ENCODE measurements at regions not wholly inside any gene's neighbourhood (a gene's known extent, or its start where the extent isn't known, plus 50 kb on each side); places are given as distances from the start of the nearest gene placed in this dataset.

GRCh38 chr17:72433797-72434196 lies 313.0 kb downstream of the SOX9 start:
- Histone ChIP-seq H3K4me1 (ENCODE audit: insufficient read depth) (no peaks in the 10 kb centered on the region), H3K36me3 (ENCODE audit: insufficient read depth) (no peaks in the 10 kb centered on the region), H3K27ac (ENCODE audit: low read depth) (no peak overlapping the region), H3K4me2 (no peak overlapping the region), H2AFZ (no peak overlapping the region), H3K4me3 (no peak overlapping the region), H4K20me1 (replicated peaks; ENCODE audit: insufficient read depth) (no peaks in the 10 kb centered on the region), H3K79me2 (replicated peaks; ENCODE audit: insufficient read depth) (no peaks in the 10 kb centered on the region), H3K9me2 (ENCODE audit: insufficient read depth) (no peaks in the 10 kb centered on the region), H3F3A (replicated peaks; ENCODE audit: low read depth) (no peaks in the 10 kb centered on the region), H3K27me3 (ENCODE audit: insufficient read depth) (no peaks in the 10 kb centered on the region)
- H3K36me3 Mint-ChIP-seq (ENCODE audit: low read depth): no peaks in the 10 kb centered on the region
- TF ChIP-seq JUNB (IDR thresholded peaks at IDR 0.05; ENCODE audit: unreplicated experiment) (no peak), CTCF (conservative IDR thresholded peaks at IDR 0.05; ENCODE audit: low read depth in 2 of 2) (no peak)
- peaks cover 3% of the 10 kb centered on the region; the same call in 1 of the 3 replicates for H3K9me3 Mint-ChIP-seq
- ATAC-seq: no peak
- peaks cover 7% of the 10 kb centered on the region for H3K27me3 Mint-ChIP-seq (ENCODE audit: insufficient read depth, low read depth, poor library complexity)
- H3K4me1 Mint-ChIP-seq: peaks cover 9% of the 10 kb centered on the region
- no peak for DNase-seq (ENCODE audit: low spot score)
- H3K27ac Mint-ChIP-seq: no peak overlapping the region
- H3K4me3 Mint-ChIP-seq: no peak overlapping the region

GRCh38 chr17:72434581-72434980 lies 313.8 kb downstream of the SOX9 start:
- DNase-seq (ENCODE audit: low spot score) (no peak), ATAC-seq (no peak)
- H3K4me3 Mint-ChIP-seq: no peak overlapping the region
- peaks cover 7% of the 10 kb centered on the region for H3K9me3 Mint-ChIP-seq
- Histone ChIP-seq H3K4me1 (ENCODE audit: insufficient read depth) (no peaks in the 10 kb centered on the region), H4K20me1 (replicated peaks; ENCODE audit: insufficient read depth) (no peaks in the 10 kb centered on the region), H3K36me3 (ENCODE audit: insufficient read depth) (no peaks in the 10 kb centered on the region), H3K4me3 (no peak overlapping the region), H2AFZ (no peak overlapping the region), H3F3A (replicated peaks; ENCODE audit: low read depth) (no peaks in the 10 kb centered on the region), H3K9me2 (ENCODE audit: insufficient read depth) (peaks cover 5% of the 10 kb centered on the region; the same call in 1 of the 2 replicates), H3K4me2 (no peak overlapping the region), H3K27me3 (ENCODE audit: insufficient read depth) (no peaks in the 10 kb centered on the region), H3K27ac (ENCODE audit: low read depth) (no peak overlapping the region), H3K79me2 (replicated peaks; ENCODE audit: insufficient read depth) (no peaks in the 10 kb centered on the region)
- H3K4me1 Mint-ChIP-seq: peaks cover 9% of the 10 kb centered on the region
- H3K27me3 Mint-ChIP-seq (ENCODE audit: insufficient read depth, low read depth, poor library complexity): peaks cover 7% of the 10 kb centered on the region
- peaks cover 2% of the 10 kb centered on the region; the same call in 1 of the 3 replicates for H3K36me3 Mint-ChIP-seq (ENCODE audit: low read depth)
- no peak for TF ChIP-seq CREB1 (CRISPR knock-in tag; IDR thresholded peaks at IDR 0.05; ENCODE audit: low read depth)
- TF ChIP-seq ZNF462 (CRISPR knock-in tag; IDR thresholded peaks at IDR 0.05): no peak
- no peak for TF ChIP-seq STAT1 (IDR thresholded peaks at IDR 0.05; ENCODE audit: unreplicated experiment)
- TF ChIP-seq ZNF331 (CRISPR knock-in tag; IDR thresholded peaks at IDR 0.05; ENCODE audit: low read depth): no peak
- TF ChIP-seq ZNF114 (CRISPR knock-in tag; IDR thresholded peaks at IDR 0.05): no peak
- TF ChIP-seq CTCF (conservative IDR thresholded peaks at IDR 0.05; ENCODE audit: low read depth in 2 of 2): no peak
- TF ChIP-seq EZH2 (IDR thresholded peaks at IDR 0.05; ENCODE audit: low read depth, unreplicated experiment): no peak
- no peak overlapping the region for H3K27ac Mint-ChIP-seq

Measured in GM23338 (cell line).